Fibroblast of villous mesenchyme (primary cell): ENCODE measurements at regions not wholly inside any gene's neighbourhood (a gene's known extent, or its start where the extent isn't known, plus 50 kb on each side); places are given as distances from the start of the nearest gene placed in this dataset.

Experiments
- DNase-seq: peaks from one replicate; pipeline ENCODE4 v3.0.0-alpha.2; 2010; ENCODE audit warnings: low read depth
- H3K4me3 ChIP-seq: 2 replicates; pipeline ENCODE4 v1.5.1; 2011; ENCODE audit warnings: low read depth, mild to moderate bottlenecking, low read length
- TF ChIP-seq, protein P1 (sequence below): IDR thresholded peaks from 2 replicates; pipeline ENCODE4 v1.5.1; 2012; ENCODE audit warnings: low read depth, mild to moderate bottlenecking, low read length; ENCODE audit not compliant: insufficient read depth

DNA sequence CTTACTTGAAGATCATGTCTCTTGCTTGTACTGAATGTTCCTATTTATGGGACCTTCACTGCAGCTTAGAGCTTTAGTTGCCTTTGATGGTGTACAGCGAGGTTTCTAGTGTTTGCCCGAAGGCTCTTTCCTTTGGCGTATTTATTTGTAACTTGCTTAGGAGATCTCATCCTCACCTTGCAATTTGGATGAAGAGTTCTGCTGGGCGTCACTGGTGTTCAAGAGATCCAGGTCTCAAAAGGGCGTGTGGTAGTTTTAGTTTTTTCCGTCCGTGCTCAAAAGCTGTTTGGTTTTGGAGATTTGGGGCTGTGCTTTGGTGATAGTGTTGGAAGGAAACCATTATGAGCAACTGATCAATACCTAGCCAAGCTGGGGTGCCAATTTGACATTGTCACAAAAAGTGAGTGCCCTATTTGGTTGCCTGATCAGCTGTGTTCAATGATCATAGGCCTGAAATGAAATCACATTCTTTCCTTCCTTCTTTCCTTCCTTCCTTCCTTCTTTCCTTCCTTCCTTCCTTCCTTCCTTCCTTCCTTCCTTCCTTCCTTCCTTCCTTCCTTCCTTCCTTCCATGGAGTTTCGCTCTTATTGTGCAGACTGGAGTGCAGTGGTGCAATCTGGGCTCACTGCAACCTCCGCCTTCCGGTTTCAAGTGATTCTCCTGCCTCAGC is 69.7 kb upstream of the GRAMD1B start:
- no peak overlapping the region for H3K4me3 ChIP-seq
- no peak for DNase-seq
- TF ChIP-seq, protein P1, sequence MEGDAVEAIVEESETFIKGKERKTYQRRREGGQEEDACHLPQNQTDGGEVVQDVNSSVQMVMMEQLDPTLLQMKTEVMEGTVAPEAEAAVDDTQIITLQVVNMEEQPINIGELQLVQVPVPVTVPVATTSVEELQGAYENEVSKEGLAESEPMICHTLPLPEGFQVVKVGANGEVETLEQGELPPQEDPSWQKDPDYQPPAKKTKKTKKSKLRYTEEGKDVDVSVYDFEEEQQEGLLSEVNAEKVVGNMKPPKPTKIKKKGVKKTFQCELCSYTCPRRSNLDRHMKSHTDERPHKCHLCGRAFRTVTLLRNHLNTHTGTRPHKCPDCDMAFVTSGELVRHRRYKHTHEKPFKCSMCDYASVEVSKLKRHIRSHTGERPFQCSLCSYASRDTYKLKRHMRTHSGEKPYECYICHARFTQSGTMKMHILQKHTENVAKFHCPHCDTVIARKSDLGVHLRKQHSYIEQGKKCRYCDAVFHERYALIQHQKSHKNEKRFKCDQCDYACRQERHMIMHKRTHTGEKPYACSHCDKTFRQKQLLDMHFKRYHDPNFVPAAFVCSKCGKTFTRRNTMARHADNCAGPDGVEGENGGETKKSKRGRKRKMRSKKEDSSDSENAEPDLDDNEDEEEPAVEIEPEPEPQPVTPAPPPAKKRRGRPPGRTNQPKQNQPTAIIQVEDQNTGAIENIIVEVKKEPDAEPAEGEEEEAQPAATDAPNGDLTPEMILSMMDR = no peak

DNA sequence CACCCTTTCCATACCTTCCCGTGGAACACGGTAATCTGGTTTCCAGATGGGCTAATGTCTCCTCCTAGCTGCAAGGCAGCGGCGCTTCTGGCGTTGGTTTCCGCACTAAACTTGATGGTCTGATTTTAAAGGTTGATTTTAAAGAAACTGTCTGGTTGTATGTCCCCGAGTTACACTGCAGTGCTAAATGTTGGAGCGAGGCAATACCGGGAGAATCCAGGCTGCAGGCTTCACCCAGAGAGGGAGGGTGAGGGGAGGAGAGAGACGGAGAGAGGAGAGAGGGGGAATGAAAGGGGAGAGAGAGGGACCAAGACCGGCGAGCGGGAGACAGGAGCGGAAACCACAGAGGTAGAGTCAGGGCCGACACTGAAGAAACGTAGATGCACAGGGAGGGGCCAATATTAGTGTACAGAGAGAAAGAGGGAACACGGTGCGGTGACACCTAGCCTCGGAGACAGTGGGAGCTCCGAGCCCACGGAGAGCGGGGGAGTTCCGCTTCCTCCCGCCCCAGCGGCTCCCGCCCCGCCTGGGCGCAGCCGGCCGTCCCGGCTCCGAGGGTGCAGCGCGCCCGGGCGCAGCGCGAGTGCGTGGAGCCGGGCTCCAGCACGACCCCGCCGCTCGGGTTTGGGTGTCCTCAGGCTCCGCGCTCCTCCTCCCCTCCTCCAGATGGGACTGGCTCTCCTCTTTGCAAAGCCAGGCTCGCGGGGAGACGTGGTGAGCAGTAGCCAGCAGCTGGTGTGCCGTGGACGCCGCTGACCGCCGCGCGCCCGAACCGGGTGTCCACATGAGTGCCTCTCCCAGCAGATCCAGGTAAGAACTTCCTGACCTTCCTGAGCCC is 71.9 kb upstream of the GRAMD1B start:
- TF ChIP-seq, protein P1 = no peak
- peak; percentile 4 for DNase-seq
- no peak overlapping the region for H3K4me3 ChIP-seq

DNA sequence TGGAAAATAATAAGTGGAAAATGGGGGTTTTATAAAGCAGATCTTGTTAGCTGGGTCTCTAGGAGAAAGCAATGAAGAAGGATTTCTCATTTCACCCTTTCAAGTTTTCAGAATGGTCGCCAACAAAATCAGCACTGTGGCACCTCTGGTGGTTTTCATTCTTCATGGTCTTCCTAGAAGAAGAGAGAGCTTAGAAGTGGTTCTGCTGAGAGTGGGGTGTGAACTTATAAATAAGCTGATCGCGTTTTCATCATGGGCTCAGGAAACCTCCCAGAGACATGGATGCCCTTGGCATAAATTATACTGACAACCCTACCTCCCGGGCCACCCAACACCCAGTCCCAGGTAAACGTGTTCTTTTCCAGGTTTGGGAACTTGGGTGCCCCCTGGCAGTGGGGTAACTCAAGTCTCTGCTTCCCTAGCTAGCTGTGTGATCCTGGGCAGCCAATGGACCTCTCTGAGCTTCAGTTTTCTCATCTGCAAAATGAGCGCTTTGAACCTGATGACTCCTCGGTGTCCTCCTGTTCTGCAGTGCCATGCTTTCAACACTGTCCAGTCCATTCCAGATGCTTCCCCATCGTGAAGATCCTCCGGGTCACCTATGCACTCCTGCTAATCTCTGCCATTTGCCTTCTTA is 72.6 kb upstream of the GRAMD1B start:
- H3K4me3 ChIP-seq = no peak overlapping the region
- DNase-seq = no peak
- TF ChIP-seq, protein P1 = no peak

DNA sequence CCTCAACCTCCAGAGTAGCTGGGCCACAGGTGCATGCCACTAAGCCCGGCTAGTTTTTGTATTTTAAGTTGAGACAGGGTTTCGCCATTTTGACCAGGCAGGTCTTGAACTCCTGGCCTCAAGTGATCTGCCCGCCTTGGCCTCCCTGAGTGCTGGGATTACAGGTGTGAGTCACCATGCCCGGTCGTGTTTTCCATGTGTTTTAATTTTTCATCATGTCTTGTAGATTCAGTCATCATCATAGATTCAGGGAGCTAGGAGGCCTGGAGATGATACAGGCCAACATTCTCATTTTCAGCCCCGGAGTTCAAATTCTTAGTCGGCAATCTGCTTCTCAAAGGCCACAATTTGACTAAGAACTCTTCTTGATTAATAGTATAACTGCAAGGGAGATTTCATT is 73.5 kb upstream of the GRAMD1B start:
- TF ChIP-seq, protein P1 = no peak
- H3K4me3 ChIP-seq = no peak overlapping the region
- DNase-seq = no peak

DNA sequence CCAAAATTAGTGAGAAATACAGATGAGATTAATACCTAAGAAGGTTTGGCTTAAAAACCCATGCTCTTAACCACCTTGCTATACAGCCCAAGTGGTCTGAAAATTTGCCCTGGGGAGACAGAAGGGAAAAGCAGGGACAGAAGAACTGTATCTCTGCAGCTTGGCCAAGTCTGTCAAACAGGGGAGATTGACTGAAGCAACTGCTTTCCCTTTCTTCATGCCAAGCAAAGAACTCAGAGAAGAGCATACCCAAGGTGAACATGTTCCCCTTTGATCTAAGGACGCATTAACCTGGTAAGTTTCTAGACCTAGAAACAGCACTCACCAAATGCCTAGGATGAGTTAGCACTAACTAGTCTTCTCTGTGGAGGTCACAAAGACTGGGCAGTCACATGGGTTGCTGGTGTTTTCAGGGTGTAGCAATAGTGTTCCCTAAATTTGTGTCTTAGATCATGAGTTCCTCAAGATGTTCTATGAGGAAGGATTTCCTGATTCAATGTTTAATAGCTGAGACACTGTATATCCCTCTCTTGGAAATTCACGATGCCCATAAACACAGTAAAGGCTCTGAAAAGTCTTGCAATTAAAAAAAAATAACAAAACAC is 75.6 kb upstream of the GRAMD1B start:
- TF ChIP-seq, protein P1 = no peak
- no peak for DNase-seq
- no peak overlapping the region for H3K4me3 ChIP-seq

DNA sequence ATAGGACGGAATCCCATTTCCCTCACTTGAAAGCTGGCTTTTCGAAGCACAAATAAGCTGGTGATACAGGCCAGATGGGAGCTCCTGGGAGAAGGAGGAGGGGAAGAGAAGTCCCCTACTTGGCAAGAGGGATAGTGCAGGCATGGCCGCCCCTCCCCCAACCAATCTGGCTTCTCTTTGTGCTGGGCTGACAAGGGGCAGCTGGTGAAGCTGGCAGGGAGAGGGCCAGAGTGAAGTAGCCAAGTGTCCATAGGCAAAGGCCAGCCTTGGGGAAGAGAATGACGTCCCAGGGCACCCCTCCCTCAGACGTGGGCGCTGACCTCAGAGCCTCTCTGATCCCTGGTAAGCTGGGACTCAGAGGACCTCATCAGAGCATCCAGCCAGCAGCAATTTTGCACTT is 78.7 kb upstream of the GRAMD1B start:
- DNase-seq = peak; percentile 1
- TF ChIP-seq, protein P1 = no peak
- H3K4me3 ChIP-seq = no peak overlapping the region
